Urothelium cell line (cell line): ENCODE measurements at regions not wholly inside any gene's neighbourhood (a gene's known extent, or its start where the extent isn't known, plus 50 kb on each side); places are given as distances from the start of the nearest gene placed in this dataset.

Source experiments
- DNase-seq: peaks from one replicate; pipeline ENCODE4 v3.0.0; 2011; ENCODE audit warnings: low spot score, mixed read lengths
- FAIRE-seq: peaks from 2 replicates; lab custom pipeline; 2011; peaks lifted over from hg19 to GRCh38; lab: Jason Lieb, UNC

- FAIRE-seq (no peak), DNase-seq (no peak)
Measured at GRCh38 chr9:118457171-118458000, 753.2 kb downstream of the TLR4 start.

GRCh38 chr9:118459913-118460312, 755.7 kb downstream of the TLR4 start:
- DNase-seq (no peak), FAIRE-seq (no peak)

GRCh38 chr9:118463419-118463818, 759.2 kb downstream of the TLR4 start:
- no peak for DNase-seq
- no peak for FAIRE-seq

GRCh38 chr9:118473521-118473920, 769.3 kb downstream of the TLR4 start:
- FAIRE-seq = no peak
- DNase-seq = no peak

GRCh38 chr9:118478752-118479151, 774.5 kb downstream of the TLR4 start:
- FAIRE-seq (no peak), DNase-seq (no peak)

- no peak for FAIRE-seq
- no peak for DNase-seq
Measured at GRCh38 chr9:118482306-118482705, 778.1 kb downstream of the TLR4 start.

GRCh38 chr9:118483677-118484076, 779.5 kb downstream of the TLR4 start:
- FAIRE-seq (no peak), DNase-seq (no peak)

- no peak for FAIRE-seq
- no peak for DNase-seq
Measured at GRCh38 chr9:118503236-118503635, 799.0 kb downstream of the TLR4 start.

GRCh38 chr9:118510711-118511110, 806.5 kb downstream of the TLR4 start:
- FAIRE-seq = no peak
- no peak for DNase-seq

- DNase-seq = no peak
- FAIRE-seq = no peak
Measured at GRCh38 chr9:118515947-118516346, 811.7 kb downstream of the TLR4 start.

GRCh38 chr9:118521261-118521660, 817.1 kb downstream of the TLR4 start:
- FAIRE-seq (no peak), DNase-seq (no peak)

GRCh38 chr9:118522093-118523028, 818.2 kb downstream of the TLR4 start:
- DNase-seq (peak; percentile 61), FAIRE-seq (no peak)

- FAIRE-seq (no peak), DNase-seq (no peak)
Measured at GRCh38 chr9:118527261-118527660, 823.1 kb downstream of the TLR4 start.

GRCh38 chr9:118529210-118529609, 825.0 kb downstream of the TLR4 start:
- no peak for FAIRE-seq
- DNase-seq = no peak

GRCh38 chr9:118529624-118530214, 825.5 kb downstream of the TLR4 start:
- DNase-seq (no peak), FAIRE-seq (no peak)

- no peak for DNase-seq
- no peak for FAIRE-seq
Measured at GRCh38 chr9:118532592-118532991, 828.4 kb downstream of the TLR4 start.

- no peak for DNase-seq
- no peak for FAIRE-seq
Measured at GRCh38 chr9:118533101-118533500, 828.9 kb downstream of the TLR4 start.

- DNase-seq = no peak
- FAIRE-seq = no peak
Measured at GRCh38 chr9:118533850-118534249, 829.6 kb downstream of the TLR4 start.

GRCh38 chr9:118536153-118536552, 832.0 kb downstream of the TLR4 start:
- DNase-seq = no peak
- no peak for FAIRE-seq

- DNase-seq (no peak), FAIRE-seq (no peak)
Measured at GRCh38 chr9:118538959-118539358, 830.3 kb downstream of the BRINP1 start.

GRCh38 chr9:118553465-118553864, 815.8 kb downstream of the BRINP1 start:
- DNase-seq = no peak
- no peak for FAIRE-seq
